ENCODE measurements at regions not wholly inside any gene's neighbourhood (a gene's known extent, or its start where the extent isn't known, plus 50 kb on each side); places are given as distances from the start of the nearest gene placed in this dataset.
A peak's percentile ranks its signal among the peaks of the same experiment; 100 is the strongest.
"Not testable (repeated sequence)": the region's sequence is repeated elsewhere in the genome, so short reads cannot be mapped to it uniquely, and the experiment has no call there.

- peak in 1 of 2 experiments; percentile 20 for DNase-seq (ENCODE audit: low read depth in 1 of 2, low spot score in 1 of 2)
- in situ Hi-C loops (cut with HindIII; ENCODE audit: low pct_unique_long_range_greater_than_20kb, low sequenced_read_pairs): not testable (repeated sequence)
Measured at GRCh38 chr1:146401281-146401825, 172.5 kb upstream of the NOTCH2NLA start.

GRCh38 chr1:146400173-146401121 lies 171.6 kb upstream of the NOTCH2NLA start:
- DNase-seq (ENCODE audit: low read depth in 1 of 2, low spot score in 1 of 2): peak in 1 of 2 experiments; percentile 74
- in situ Hi-C loops (cut with HindIII; ENCODE audit: low pct_unique_long_range_greater_than_20kb, low sequenced_read_pairs): not testable (repeated sequence)

GRCh38 chr1:146399225-146399624 lies 170.4 kb upstream of the NOTCH2NLA start:
- in situ Hi-C loops (cut with HindIII; ENCODE audit: low pct_unique_long_range_greater_than_20kb, low sequenced_read_pairs); DNase-seq (ENCODE audit: low read depth in 1 of 2, low spot score in 1 of 2): not testable (repeated sequence)

- in situ Hi-C loops (cut with HindIII; ENCODE audit: low pct_unique_long_range_greater_than_20kb, low sequenced_read_pairs); DNase-seq (ENCODE audit: low read depth in 1 of 2, low spot score in 1 of 2): not testable (repeated sequence)
Measured at GRCh38 chr1:146396801-146397200, 168.0 kb upstream of the NOTCH2NLA start.

GRCh38 chr1:146396242-146396641 lies 167.4 kb upstream of the NOTCH2NLA start:
- in situ Hi-C loops (cut with HindIII; ENCODE audit: low pct_unique_long_range_greater_than_20kb, low sequenced_read_pairs); DNase-seq (ENCODE audit: low read depth in 1 of 2, low spot score in 1 of 2): not testable (repeated sequence)

GRCh38 chr1:146393796-146394195 lies 165.0 kb upstream of the NOTCH2NLA start:
- in situ Hi-C loops (cut with HindIII; ENCODE audit: low pct_unique_long_range_greater_than_20kb, low sequenced_read_pairs); DNase-seq (ENCODE audit: low read depth in 1 of 2, low spot score in 1 of 2): not testable (repeated sequence)

- in situ Hi-C loops (cut with HindIII; ENCODE audit: low pct_unique_long_range_greater_than_20kb, low sequenced_read_pairs); DNase-seq (ENCODE audit: low read depth in 1 of 2, low spot score in 1 of 2): not testable (repeated sequence)
Measured at GRCh38 chr1:146393154-146393553, 164.3 kb upstream of the NOTCH2NLA start.

GRCh38 chr1:146389178-146389577 lies 160.4 kb upstream of the NOTCH2NLA start:
- DNase-seq (ENCODE audit: low read depth in 1 of 2, low spot score in 1 of 2); in situ Hi-C loops (cut with HindIII; ENCODE audit: low pct_unique_long_range_greater_than_20kb, low sequenced_read_pairs): not testable (repeated sequence)

GRCh38 chr1:146387750-146388469 lies 159.1 kb upstream of the NOTCH2NLA start:
- in situ Hi-C loops (cut with HindIII; ENCODE audit: low pct_unique_long_range_greater_than_20kb, low sequenced_read_pairs): not testable (repeated sequence)
- peak in 1 of 2 experiments; percentile 17 for DNase-seq (ENCODE audit: low read depth in 1 of 2, low spot score in 1 of 2)

GRCh38 chr1:146386851-146387749 lies 158.3 kb upstream of the NOTCH2NLA start:
- TF ChIP-seq JUND (IDR thresholded peaks at IDR 0.05; ENCODE audit: low read depth): peak; percentile 80
- in situ Hi-C loops (cut with HindIII; ENCODE audit: low pct_unique_long_range_greater_than_20kb, low sequenced_read_pairs): not testable (repeated sequence)
- DNase-seq (ENCODE audit: low read depth in 1 of 2, low spot score in 1 of 2): peak; percentile 17 to 99

GRCh38 chr1:146381196-146381595 lies 152.4 kb upstream of the NOTCH2NLA start:
- DNase-seq (ENCODE audit: low read depth in 1 of 2, low spot score in 1 of 2); in situ Hi-C loops (cut with HindIII; ENCODE audit: low pct_unique_long_range_greater_than_20kb, low sequenced_read_pairs): not testable (repeated sequence)

- peak; percentile 58 to 100 for DNase-seq (ENCODE audit: low read depth in 1 of 2, low spot score in 1 of 2)
- peak; percentile 84 for TF ChIP-seq JUND (IDR thresholded peaks at IDR 0.05; ENCODE audit: low read depth)
- in situ Hi-C loops (cut with HindIII; ENCODE audit: low pct_unique_long_range_greater_than_20kb, low sequenced_read_pairs): not testable (repeated sequence)
Measured at GRCh38 chr1:146376708-146377496, 148.1 kb upstream of the NOTCH2NLA start.

GRCh38 chr1:146376309-146376707 lies 147.5 kb upstream of the NOTCH2NLA start:
- in situ Hi-C loops (cut with HindIII; ENCODE audit: low pct_unique_long_range_greater_than_20kb, low sequenced_read_pairs): not testable (repeated sequence)
- peak in 1 of 2 experiments; percentile 87 for DNase-seq (ENCODE audit: low read depth in 1 of 2, low spot score in 1 of 2)

- in situ Hi-C loops (cut with HindIII; ENCODE audit: low pct_unique_long_range_greater_than_20kb, low sequenced_read_pairs): not testable (repeated sequence)
Measured at GRCh38 chr1:146375108-146375507, 146.3 kb upstream of the NOTCH2NLA start.

GRCh38 chr1:146369940-146370339 lies 141.1 kb upstream of the NOTCH2NLA start:
- DNase-seq (ENCODE audit: low read depth in 1 of 2, low spot score in 1 of 2): peak in 1 of 2 experiments; percentile 77
- in situ Hi-C loops (cut with HindIII; ENCODE audit: low pct_unique_long_range_greater_than_20kb, low sequenced_read_pairs): not testable (repeated sequence)

More at GRCh38 chr1:146375108-146375507, 146.3 kb upstream of the NOTCH2NLA start:
- not testable (repeated sequence) for DNase-seq (ENCODE audit: low read depth in 1 of 2, low spot score in 1 of 2)

- DNase-seq (ENCODE audit: low read depth in 1 of 2, low spot score in 1 of 2); in situ Hi-C loops (cut with HindIII; ENCODE audit: low pct_unique_long_range_greater_than_20kb, low sequenced_read_pairs): not testable (repeated sequence)
Measured at GRCh38 chr1:146355373-146355772, 126.6 kb upstream of the NOTCH2NLA start.

All from T47D (cell line).